Osteoblast (primary cell): ENCODE measurements at regions not wholly inside any gene's neighbourhood (a gene's known extent, or its start where the extent isn't known, plus 50 kb on each side); places are given as distances from the start of the nearest gene placed in this dataset.

ENCODE experiments used
- DNase-seq: peaks from one replicate; pipeline ENCODE4 v3.0.0; 2011; ENCODE audit warnings: low spot score, mixed read lengths; ENCODE audit not compliant: insufficient read length; ENCODE audit errors: missing footprints
- H2AFZ ChIP-seq: 2 replicates; pipeline ENCODE4 v1.6.0; 2011; ENCODE audit warnings: mild to moderate bottlenecking, low read length
- H3K27ac ChIP-seq: 2 replicates; pipeline ENCODE4 v1.5.1; 2011; ENCODE audit warnings: mild to moderate bottlenecking, low read depth, low read length, moderate library complexity
- H3K27me3 ChIP-seq: 2 replicates; pipeline ENCODE4 v1.6.0; 2012; ENCODE audit warnings: mild to moderate bottlenecking, control low read depth, inconsistent platforms, low read length, moderate library complexity; ENCODE audit not compliant: insufficient read depth
- H3K36me3 ChIP-seq: 2 replicates; pipeline ENCODE4 v1.5.1; 2011; ENCODE audit warnings: mild to moderate bottlenecking, low read length, control low read depth, moderate library complexity; ENCODE audit not compliant: insufficient read depth
- H3K4me1 ChIP-seq: 2 replicates; pipeline ENCODE4 v1.5.1; 2011; ENCODE audit warnings: mild to moderate bottlenecking, low read length, control low read depth, moderate library complexity; ENCODE audit not compliant: insufficient read depth
- H3K4me2 ChIP-seq: 2 replicates; pipeline ENCODE4 v1.6.0; 2011; ENCODE audit warnings: mild to moderate bottlenecking, low read length; ENCODE audit not compliant: insufficient read depth
- H3K4me3 ChIP-seq: fragments of 200-600 bp; sonication (generic); 3 replicates; pipeline ENCODE4 v1.5.1; 2012; ENCODE audit warnings: mild to moderate bottlenecking, low read length, inconsistent platforms; ENCODE audit not compliant: insufficient read depth
- H3K79me2 ChIP-seq: 2 replicates; pipeline ENCODE4 v1.6.0; 2012; ENCODE audit warnings: mild to moderate bottlenecking, low read length, control low read depth, inconsistent platforms; ENCODE audit not compliant: insufficient read depth
- H3K9me3 ChIP-seq: 2 replicates; pipeline ENCODE4 v1.5.1; 2011; ENCODE audit warnings: low read depth, low read length, control low read depth
- H4K20me1 ChIP-seq: 2 replicates; pipeline ENCODE4 v1.6.0; 2012; ENCODE audit warnings: mild to moderate bottlenecking, low read length, control low read depth; ENCODE audit not compliant: insufficient read depth
- TF ChIP-seq, protein P1 (sequence below): IDR thresholded peaks from 2 replicates; pipeline ENCODE4 v1.5.1; 2011; ENCODE audit warnings: mild to moderate bottlenecking, low read depth, low read length, moderate library complexity; ENCODE audit errors: extremely low read depth

- no peak overlapping the region for H3K4me2 ChIP-seq
- no peak overlapping the region for H2AFZ ChIP-seq
- H3K4me3 ChIP-seq, result no peak overlapping the region
- H3K27ac ChIP-seq, result no peak overlapping the region
- H3K36me3 ChIP-seq, result no peaks in the 10 kb centered on the region
- H3K9me3 ChIP-seq, result no peaks in the 10 kb centered on the region
- H4K20me1 ChIP-seq, result no peaks in the 10 kb centered on the region
- TF ChIP-seq, protein P1, sequence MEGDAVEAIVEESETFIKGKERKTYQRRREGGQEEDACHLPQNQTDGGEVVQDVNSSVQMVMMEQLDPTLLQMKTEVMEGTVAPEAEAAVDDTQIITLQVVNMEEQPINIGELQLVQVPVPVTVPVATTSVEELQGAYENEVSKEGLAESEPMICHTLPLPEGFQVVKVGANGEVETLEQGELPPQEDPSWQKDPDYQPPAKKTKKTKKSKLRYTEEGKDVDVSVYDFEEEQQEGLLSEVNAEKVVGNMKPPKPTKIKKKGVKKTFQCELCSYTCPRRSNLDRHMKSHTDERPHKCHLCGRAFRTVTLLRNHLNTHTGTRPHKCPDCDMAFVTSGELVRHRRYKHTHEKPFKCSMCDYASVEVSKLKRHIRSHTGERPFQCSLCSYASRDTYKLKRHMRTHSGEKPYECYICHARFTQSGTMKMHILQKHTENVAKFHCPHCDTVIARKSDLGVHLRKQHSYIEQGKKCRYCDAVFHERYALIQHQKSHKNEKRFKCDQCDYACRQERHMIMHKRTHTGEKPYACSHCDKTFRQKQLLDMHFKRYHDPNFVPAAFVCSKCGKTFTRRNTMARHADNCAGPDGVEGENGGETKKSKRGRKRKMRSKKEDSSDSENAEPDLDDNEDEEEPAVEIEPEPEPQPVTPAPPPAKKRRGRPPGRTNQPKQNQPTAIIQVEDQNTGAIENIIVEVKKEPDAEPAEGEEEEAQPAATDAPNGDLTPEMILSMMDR, result no peak
- no peak for DNase-seq
- no peaks in the 10 kb centered on the region for H3K79me2 ChIP-seq
- H3K4me1 ChIP-seq, result no peaks in the 10 kb centered on the region
- H3K27me3 ChIP-seq, result no peaks in the 10 kb centered on the region
Observed at GRCh38 chr15:31792611-31793199, 237.6 kb upstream of the CHRNA7 start.

DNA sequence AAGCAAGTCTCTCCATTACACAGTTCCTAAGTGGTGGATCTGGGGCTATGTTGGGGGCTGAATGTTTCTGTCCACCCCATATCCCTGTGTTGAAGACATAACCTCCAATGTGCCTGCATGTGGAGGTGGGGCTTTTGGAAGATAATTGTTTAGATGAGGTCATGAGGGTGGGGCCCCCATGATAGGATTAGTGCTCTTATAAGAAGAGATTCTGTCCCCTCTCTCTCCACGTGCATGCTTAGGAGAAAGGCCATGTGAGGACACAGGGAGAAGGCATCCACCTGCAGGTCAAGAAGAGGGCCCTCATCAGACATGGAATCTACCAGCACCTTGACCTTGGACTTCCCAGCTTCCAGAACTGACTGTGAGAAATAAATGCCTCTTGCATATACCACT is 231.0 kb upstream of the CHRNA7 start:
- Histone ChIP-seq H2AFZ (no peak overlapping the region), H3K27ac (no peak overlapping the region), H3K79me2 (no peaks in the 10 kb centered on the region), H3K9me3 (no peaks in the 10 kb centered on the region), H3K4me2 (no peak overlapping the region), H4K20me1 (no peaks in the 10 kb centered on the region), H3K36me3 (no peaks in the 10 kb centered on the region), H3K4me1 (no peaks in the 10 kb centered on the region), H3K4me3 (no peak overlapping the region), H3K27me3 (no peaks in the 10 kb centered on the region)
- TF ChIP-seq, protein P1, result no peak
- DNase-seq, result no peak

GRCh38 chr15:31799715-31800321 is 230.5 kb upstream of the CHRNA7 start:
- Histone ChIP-seq H3K9me3 (no peaks in the 10 kb centered on the region), H4K20me1 (no peaks in the 10 kb centered on the region), H3K36me3 (no peaks in the 10 kb centered on the region), H2AFZ (no peak overlapping the region), H3K27ac (no peak overlapping the region), H3K4me1 (no peaks in the 10 kb centered on the region), H3K27me3 (no peaks in the 10 kb centered on the region), H3K79me2 (no peaks in the 10 kb centered on the region), H3K4me3 (no peak overlapping the region), H3K4me2 (no peak overlapping the region)
- TF ChIP-seq, protein P1, result no peak
- no peak for DNase-seq

DNA sequence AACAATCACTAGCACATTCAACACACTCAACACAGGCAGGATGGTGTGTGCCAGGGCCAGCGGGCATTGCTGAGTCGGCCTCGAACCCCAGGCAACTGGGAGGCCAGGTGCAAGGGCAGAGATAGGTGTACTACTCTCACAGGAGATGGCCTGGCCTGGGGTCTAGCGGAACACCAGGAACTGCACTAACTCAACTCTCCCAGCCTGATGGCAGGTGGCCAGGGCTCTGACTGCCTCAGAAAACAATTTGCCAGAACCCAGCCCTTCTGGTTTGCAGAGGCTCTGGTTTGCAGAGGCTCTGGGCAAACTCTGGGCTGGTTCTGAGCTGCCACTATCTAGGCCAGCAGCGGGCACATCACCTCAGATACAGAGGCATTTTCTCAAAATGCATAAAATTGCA is 229.2 kb upstream of the CHRNA7 start:
- H4K20me1 ChIP-seq, result no peaks in the 10 kb centered on the region
- H3K9me3 ChIP-seq, result no peaks in the 10 kb centered on the region
- TF ChIP-seq, protein P1, result no peak
- H3K27ac ChIP-seq, result no peak overlapping the region
- H3K4me2 ChIP-seq, result no peak overlapping the region
- H3K27me3 ChIP-seq, result no peaks in the 10 kb centered on the region
- H3K79me2 ChIP-seq, result no peaks in the 10 kb centered on the region
- H3K4me1 ChIP-seq, result no peaks in the 10 kb centered on the region
- H3K36me3 ChIP-seq, result no peaks in the 10 kb centered on the region
- no peak for DNase-seq
- H2AFZ ChIP-seq, result no peak overlapping the region
- no peak overlapping the region for H3K4me3 ChIP-seq
